PC-9 (cell line): ENCODE measurements at regions not wholly inside any gene's neighbourhood (a gene's known extent, or its start where the extent isn't known, plus 50 kb on each side); places are given as distances from the start of the nearest gene placed in this dataset.

Experiments
- EZH2 ChIP-seq: fragments of 200-600 bp; sonication (generic); IDR thresholded peaks from 2 replicates; pipeline ENCODE4 v1.8.0; 2017; ENCODE audit warnings: antibody characterized with exemption, low read depth
- TF ChIP-seq, protein P1 (sequence below): fragments of 200-600 bp; sonication (generic); conservative IDR thresholded peaks from 2 replicates; pipeline ENCODE4 v1.6.1; 2017; ENCODE audit warnings: mixed run types, antibody characterized with exemption, mild to moderate bottlenecking, moderate library complexity

DNA sequence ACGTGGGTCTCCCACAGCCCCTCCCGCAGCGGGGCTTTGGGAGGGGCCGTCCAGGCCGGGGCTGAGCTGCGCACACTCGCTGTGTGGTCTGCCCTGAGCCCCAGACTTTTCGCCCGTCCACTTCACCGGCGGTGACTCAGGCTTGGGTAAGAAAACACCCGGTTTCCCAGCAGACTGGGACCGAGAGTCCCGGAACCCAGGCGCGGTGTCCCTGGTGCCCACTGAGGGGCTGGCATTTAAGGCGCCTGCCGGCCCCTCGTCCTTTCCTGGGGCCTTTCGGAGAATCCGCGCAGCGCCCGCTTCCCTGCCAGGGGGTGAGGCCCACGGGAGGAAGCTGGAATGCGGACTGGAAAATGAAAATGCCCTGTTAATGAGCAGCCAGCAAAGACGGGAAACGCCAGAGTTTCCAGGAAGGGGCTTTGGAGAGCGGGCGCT, 100.3 kb downstream of the C16orf95 start:
- TF ChIP-seq, protein P1, sequence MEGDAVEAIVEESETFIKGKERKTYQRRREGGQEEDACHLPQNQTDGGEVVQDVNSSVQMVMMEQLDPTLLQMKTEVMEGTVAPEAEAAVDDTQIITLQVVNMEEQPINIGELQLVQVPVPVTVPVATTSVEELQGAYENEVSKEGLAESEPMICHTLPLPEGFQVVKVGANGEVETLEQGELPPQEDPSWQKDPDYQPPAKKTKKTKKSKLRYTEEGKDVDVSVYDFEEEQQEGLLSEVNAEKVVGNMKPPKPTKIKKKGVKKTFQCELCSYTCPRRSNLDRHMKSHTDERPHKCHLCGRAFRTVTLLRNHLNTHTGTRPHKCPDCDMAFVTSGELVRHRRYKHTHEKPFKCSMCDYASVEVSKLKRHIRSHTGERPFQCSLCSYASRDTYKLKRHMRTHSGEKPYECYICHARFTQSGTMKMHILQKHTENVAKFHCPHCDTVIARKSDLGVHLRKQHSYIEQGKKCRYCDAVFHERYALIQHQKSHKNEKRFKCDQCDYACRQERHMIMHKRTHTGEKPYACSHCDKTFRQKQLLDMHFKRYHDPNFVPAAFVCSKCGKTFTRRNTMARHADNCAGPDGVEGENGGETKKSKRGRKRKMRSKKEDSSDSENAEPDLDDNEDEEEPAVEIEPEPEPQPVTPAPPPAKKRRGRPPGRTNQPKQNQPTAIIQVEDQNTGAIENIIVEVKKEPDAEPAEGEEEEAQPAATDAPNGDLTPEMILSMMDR = no peak
- no peak for TF ChIP-seq EZH2
